Body of pancreas (tissue), 4 donors: ENCODE measurements at regions not wholly inside any gene's neighbourhood (a gene's known extent, or its start where the extent isn't known, plus 50 kb on each side); places are given as distances from the start of the nearest gene placed in this dataset.
"Not testable (repeated sequence)": the region's sequence is repeated elsewhere in the genome, so short reads cannot be mapped to it uniquely, and the experiment has no call there.

Source experiments
- ATAC-seq: fragments of 150-250 bp; one replicate; pipeline ENCODE4 v1.9.1; 2016
- DNase-seq, 4 donors: peaks; one replicate each; pipeline ENCODE4 v3.0.0-alpha.2; 2019
- H3K27ac ChIP-seq, 4 donors: fragments of 200-600 bp; sonication (generic); 1 replicate in 3 of 4; 2 replicates in 1 of 4; pipeline versions ENCODE4 v1.5.1 to v1.6.1; 2016 to 2019; ENCODE audit warnings: mild to moderate bottlenecking in 1 of 4, mixed read lengths in 1 of 4, moderate library complexity in 1 of 4
- H3K27me3 ChIP-seq, 2 donors: fragments of 200-600 bp; sonication (generic); one replicate each; pipeline ENCODE4 v1.6.0; 2016; ENCODE audit warnings: mild to moderate bottlenecking in 1 of 2
- H3K36me3 ChIP-seq, 2 donors: fragments of 200-600 bp; sonication (generic); replicated peaks in 1 of 2; 2 replicates each; pipeline ENCODE4 v1.5.1; 2016; ENCODE audit warnings: low read depth in 2 of 2; ENCODE audit not compliant: insufficient read depth in 1 of 2
- H3K4me1 ChIP-seq: fragments of 200-600 bp; sonication (generic); one replicate; pipeline ENCODE4 v1.6.0; 2016
- H3K4me3 ChIP-seq, 2 donors: fragments of 200-600 bp; sonication (generic); 1 replicate in 1 of 2; 2 replicates in 1 of 2; pipeline ENCODE4 v1.5.1; 2016 to 2019
- H3K9me3 ChIP-seq, 3 donors: fragments of 200-600 bp; sonication (generic); 1 replicate in 2 of 3; 2 replicates in 1 of 3; pipeline ENCODE4 v1.5.1; 2016
- WGBS, 2 donors: methylation state at CpG; one replicate each; pipeline ENCODE4 v1.1.5; 2017; 5-methylcytosine and 5-hydroxymethylcytosine counted together
- intact Hi-C: fragments of 100-400 bp; cut with DNase I; formaldehyde crosslinking; loops from one replicate; pipeline ENCODE4 v1.15.1; 2023

DNA sequence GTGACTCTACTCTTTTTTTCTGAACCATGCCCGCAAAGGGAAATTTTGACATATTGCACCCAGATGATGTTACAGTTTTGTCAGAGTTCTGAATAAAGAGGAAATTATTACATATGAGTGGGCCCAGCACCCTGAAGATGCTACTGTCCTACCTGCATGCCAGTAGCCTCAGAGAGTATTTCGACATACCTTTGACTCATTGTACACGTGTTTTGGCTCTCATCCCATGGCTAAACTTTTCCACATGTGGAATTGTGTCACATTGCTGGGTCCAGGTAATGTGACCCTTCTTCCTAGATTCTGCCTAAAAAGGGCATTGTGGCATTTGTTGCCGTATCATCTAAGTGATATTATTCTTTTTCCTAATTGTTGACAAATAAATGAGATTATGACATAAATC lies 175.7 kb upstream of the BPY2 start:
- no CpG with 5 or more reads among the region's 4 CpGs for WGBS, 2 donors
- ATAC-seq, H3K36me3 ChIP-seq, intact Hi-C loops, H3K4me1 ChIP-seq, DNase-seq, H3K9me3 ChIP-seq, H3K27me3 ChIP-seq, H3K4me3 ChIP-seq, H3K27ac ChIP-seq: not testable (repeated sequence)

DNA sequence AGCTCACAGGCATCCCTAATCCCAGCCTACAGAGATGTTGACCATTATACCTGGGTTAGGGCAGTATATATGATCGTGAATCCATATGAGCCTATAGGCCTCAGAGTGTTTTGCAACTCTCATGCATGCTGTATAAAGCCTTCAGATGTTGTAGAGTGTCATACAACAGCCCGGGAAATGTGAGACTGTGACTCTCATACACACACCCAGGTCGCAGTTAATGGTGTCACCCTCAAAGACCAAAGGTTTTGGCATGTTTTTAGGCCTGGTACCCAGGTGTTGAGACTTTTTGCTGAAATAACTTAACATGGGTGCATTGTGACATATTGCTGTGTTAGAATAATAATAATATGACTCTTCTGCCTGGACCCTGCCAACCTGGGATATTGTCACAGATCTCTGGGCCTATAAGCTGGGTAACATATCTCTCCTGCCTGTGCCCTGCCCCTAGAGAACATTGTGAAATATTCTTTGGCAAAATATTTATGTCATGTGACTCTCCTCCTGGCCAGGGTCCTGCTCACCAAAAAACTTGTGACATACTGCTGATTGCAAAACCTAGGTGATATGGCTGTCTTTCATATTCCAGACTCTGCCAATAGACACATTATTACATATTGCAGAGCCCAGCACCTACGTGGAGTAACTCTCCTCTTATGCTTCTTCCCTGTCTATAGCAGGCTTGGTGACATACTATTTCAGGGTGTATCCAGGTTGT lies 165.1 kb upstream of the BPY2 start:
- H3K36me3 ChIP-seq, DNase-seq, H3K27me3 ChIP-seq, H3K27ac ChIP-seq, H3K9me3 ChIP-seq, H3K4me3 ChIP-seq, H3K4me1 ChIP-seq, intact Hi-C loops: not testable (repeated sequence)
- ATAC-seq = peak; percentile 80
- no CpG with 5 or more reads among the region's 4 CpGs for whole genome bisulfite sequencing, 2 donors

DNA sequence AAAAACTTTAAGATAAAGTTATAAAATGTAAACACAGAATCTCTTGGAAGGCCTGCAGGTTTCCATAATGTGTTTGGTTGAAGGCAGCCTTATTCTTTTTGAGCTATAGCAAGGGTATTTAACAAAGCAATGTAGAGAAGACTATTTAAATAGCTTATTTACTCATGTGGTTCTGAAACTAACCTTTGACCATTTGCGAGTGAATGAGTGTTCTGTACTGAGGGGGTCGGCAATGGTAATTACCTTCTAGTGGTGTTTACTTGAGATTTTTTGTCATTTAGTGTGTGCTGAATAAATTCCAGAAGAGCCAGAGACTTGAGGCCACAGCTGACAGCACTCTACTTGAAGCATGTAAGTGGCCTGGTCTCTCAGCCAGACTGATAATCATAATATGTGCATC lies 161.4 kb upstream of the BPY2 start:
- WGBS, 2 donors = no CpG with 5 or more reads among the region's 2 CpGs
- DNase-seq, H3K4me1 ChIP-seq, H3K9me3 ChIP-seq, H3K27me3 ChIP-seq, H3K27ac ChIP-seq, intact Hi-C loops, H3K36me3 ChIP-seq, H3K4me3 ChIP-seq, ATAC-seq: not testable (repeated sequence)

DNA sequence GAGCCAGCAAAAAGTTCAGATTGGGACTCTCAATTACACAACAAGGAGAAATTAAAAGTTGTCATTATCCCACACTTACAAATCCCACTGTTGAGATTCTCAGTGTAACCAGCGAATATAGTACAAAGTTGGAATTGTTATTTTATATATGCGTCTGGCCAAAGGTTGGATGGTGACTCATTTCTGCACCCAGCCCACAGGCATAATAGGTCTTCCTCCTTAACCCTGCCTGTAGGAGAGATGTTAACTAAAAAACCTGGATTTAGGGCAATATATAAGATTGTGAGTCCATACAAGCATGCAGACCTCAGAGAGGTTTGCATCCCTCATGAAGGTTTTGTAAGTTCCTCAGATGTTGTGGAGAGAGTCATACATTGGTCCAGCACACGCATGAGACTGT lies 160.2 kb upstream of the BPY2 start:
- H3K27me3 ChIP-seq, intact Hi-C loops, H3K36me3 ChIP-seq, H3K4me1 ChIP-seq, DNase-seq, H3K9me3 ChIP-seq, H3K4me3 ChIP-seq, ATAC-seq, H3K27ac ChIP-seq: not testable (repeated sequence)
- no CpG with 5 or more reads among the region's 3 CpGs for WGBS, 2 donors

DNA sequence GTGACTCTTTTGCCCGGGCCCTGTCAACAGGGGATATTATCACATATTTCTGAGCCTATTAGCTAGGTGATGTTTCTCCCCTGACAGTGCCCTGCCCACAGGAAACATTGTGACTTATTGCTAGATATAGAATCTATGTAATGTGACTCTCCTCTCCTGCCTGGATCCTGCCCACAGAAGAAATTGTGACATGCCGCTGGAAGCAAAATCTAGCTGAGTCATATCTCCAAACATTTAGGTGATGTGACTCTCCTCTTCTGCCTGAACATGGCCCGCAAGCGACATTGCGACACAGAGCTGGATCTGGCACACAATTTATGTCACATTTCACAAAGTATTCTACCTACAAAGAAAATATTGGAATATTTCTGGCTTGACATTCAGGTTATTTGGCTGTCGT lies 159.6 kb upstream of the BPY2 start:
- WGBS, 2 donors = no CpG with 5 or more reads among the region's 6 CpGs
- DNase-seq, H3K27me3 ChIP-seq, intact Hi-C loops, H3K4me1 ChIP-seq, H3K9me3 ChIP-seq, H3K27ac ChIP-seq, H3K4me3 ChIP-seq, H3K36me3 ChIP-seq, ATAC-seq: not testable (repeated sequence)

DNA sequence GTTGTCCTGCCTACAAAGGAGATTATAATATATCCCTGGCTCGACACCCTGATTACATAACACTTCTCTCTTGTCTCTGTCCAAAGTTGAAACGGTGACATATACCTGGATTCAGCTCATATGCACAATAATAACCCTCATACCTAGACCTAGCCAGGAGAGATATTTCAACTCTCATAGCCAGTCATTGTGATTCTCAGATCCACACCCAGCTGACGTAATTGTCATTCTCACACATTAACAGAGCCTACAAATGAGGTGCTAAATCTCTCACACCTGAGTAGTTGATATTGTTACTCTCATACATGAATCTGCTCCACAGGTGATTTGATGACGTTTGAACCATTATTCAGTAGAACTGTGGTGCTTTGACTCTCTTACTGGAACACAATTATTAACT lies 156.0 kb upstream of the BPY2 start:
- ATAC-seq, H3K4me3 ChIP-seq, H3K36me3 ChIP-seq, intact Hi-C loops, DNase-seq, H3K27ac ChIP-seq, H3K27me3 ChIP-seq, H3K4me1 ChIP-seq, H3K9me3 ChIP-seq: not testable (repeated sequence)
- no CpG with 5 or more reads among the region's 4 CpGs for WGBS, 2 donors

DNA sequence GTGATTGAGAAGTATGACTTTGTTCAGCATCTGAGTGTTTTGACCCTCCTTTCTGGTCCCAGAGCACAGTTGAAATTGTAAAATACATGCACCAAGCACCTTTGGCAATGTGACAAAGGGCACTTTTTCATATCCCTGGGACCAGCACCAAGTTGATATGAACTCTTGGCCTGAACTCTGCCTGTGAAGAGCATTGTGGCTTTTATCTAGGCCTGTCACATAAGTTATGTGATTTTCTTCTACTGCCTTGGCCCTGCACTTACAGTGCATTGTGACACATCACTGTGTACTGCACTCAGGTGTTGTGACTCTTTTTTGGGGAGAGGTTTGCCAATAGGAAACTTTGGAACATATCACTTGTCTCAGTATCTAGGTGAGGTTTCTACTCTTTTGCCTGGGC lies 155.5 kb upstream of the BPY2 start:
- DNase-seq, H3K27ac ChIP-seq, H3K9me3 ChIP-seq, ATAC-seq, intact Hi-C loops, H3K4me3 ChIP-seq, H3K27me3 ChIP-seq, H3K4me1 ChIP-seq, H3K36me3 ChIP-seq: not testable (repeated sequence)
